Caco-2 (cell line): ENCODE measurements at regions not wholly inside any gene's neighbourhood (a gene's known extent, or its start where the extent isn't known, plus 50 kb on each side); places are given as distances from the start of the nearest gene placed in this dataset.

Experiments used
- BruUV-seq: library from RNA; stranded (reverse); fragments of 400-500 nt; replicated peaks from 2 replicates; lab custom pipeline; 2021; lab: Mats Ljungman, UMichigan
- CTCF ChIA-PET: fragments of 300-600 bp; sonication (Branson Sonifier 250); formaldehyde crosslinking; loops from one replicate; lab custom pipeline; 2022; ENCODE audit warnings: antibody characterized with exemption; lab: Charles Lee
- POLR2A ChIA-PET: fragments of 300-600 bp; sonication (Branson Sonifier 250); formaldehyde crosslinking; loops from one replicate; lab custom pipeline; 2022; ENCODE audit warnings: antibody characterized with exemption; lab: Charles Lee
- DNase-seq, 2 experiments: peaks; one replicate each; pipeline versions ENCODE4 v3.0.0 to v3.0.0-alpha.2; 2020 to 2022
- H3K27me3 ChIP-seq: replicated peaks from 2 replicates; pipeline ENCODE4 v1.6.0; 2011; ENCODE audit warnings: low read length; ENCODE audit not compliant: control insufficient read depth, insufficient read depth
- H3K36me3 ChIP-seq: 2 replicates; pipeline ENCODE4 v1.5.1; 2011; ENCODE audit warnings: low read length; ENCODE audit not compliant: control insufficient read depth, insufficient read depth
- H3K4me1 ChIP-seq: fragments of 250-450 bp; sonication (Bioruptor Pico); 2 replicates; pipeline ENCODE4 v1.5.1; 2020; ENCODE audit warnings: mild to moderate bottlenecking
- H3K4me3 ChIP-seq: 2 replicates; pipeline ENCODE4 v1.5.1; 2011; ENCODE audit warnings: low read depth, mild to moderate bottlenecking, control low read depth, low read length
- H3K9me3 ChIP-seq: fragments of 250-450 bp; sonication (Bioruptor Pico); 2 replicates; pipeline ENCODE4 v1.5.1; 2020; ENCODE audit warnings: mild to moderate bottlenecking, moderate library complexity
- H3K27ac Mint-ChIP-seq: one replicate; pipeline ENCODE4 v1.8.0; 2022; ENCODE audit warnings: mixed read lengths; ENCODE audit not compliant: unreplicated experiment
- H3K27me3 Mint-ChIP-seq: one replicate; pipeline ENCODE4 v1.8.0; 2022; ENCODE audit warnings: mixed read lengths; ENCODE audit not compliant: insufficient read depth, unreplicated experiment
- H3K36me3 Mint-ChIP-seq: one replicate; pipeline ENCODE4 v1.8.0; 2022; ENCODE audit warnings: mild to moderate bottlenecking, mixed read lengths; ENCODE audit not compliant: insufficient read depth, unreplicated experiment
- H3K4me1 Mint-ChIP-seq: one replicate; pipeline ENCODE4 v1.8.0; 2022; ENCODE audit warnings: low read depth, mixed read lengths; ENCODE audit not compliant: unreplicated experiment
- H3K4me3 Mint-ChIP-seq: one replicate; pipeline ENCODE4 v1.8.0; 2022; ENCODE audit warnings: mild to moderate bottlenecking, moderate library complexity, mixed read lengths; ENCODE audit not compliant: unreplicated experiment
- H3K9me3 Mint-ChIP-seq: one replicate; pipeline ENCODE4 v1.8.0; 2022; ENCODE audit warnings: mixed read lengths; ENCODE audit not compliant: unreplicated experiment
- CTCF ChIP-seq, 2 experiments: fragments of 200-600 bp in 1 of 2; IDR thresholded peaks; 1 replicate in 1 of 2; 2 replicates in 1 of 2; pipeline versions ENCODE4 v1.5.1 to v1.8.0; 2011 to 2022; ENCODE audit warnings: antibody characterized with exemption in 1 of 2, control low read depth in 1 of 2, inconsistent platforms in 1 of 2, low read depth in 1 of 2, low read length in 1 of 2, mild to moderate bottlenecking in 1 of 2, moderate library complexity in 1 of 2; ENCODE audit not compliant: insufficient read depth in 1 of 2, severe bottlenecking in 1 of 2, unreplicated experiment in 1 of 2
- intact Hi-C: fragments of 100-400 bp; cut with micrococcal nuclease; formaldehyde crosslinking; loops from one replicate; pipeline ENCODE4 v1.10.0; 2022; ENCODE audit not compliant: unreplicated experiment

DNA sequence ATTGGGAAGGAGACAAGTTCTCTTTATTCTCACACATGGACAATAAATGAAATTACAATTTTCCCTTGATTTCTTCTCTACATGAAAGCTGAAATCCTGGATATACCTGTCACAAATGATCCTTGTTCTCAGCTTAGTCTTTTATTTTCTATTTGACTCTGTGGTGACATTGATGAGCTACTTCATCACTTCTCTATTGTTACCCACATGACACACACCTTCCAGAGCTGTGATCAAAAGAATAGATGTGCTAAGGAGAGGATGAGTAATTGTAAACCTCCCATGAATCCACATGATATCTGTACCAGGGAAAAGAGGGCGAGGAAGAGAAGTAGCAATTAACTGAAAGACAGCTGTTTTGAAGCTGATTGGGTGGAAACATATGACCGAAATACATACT lies 102.0 kb downstream of the CAVIN4 start:
- no TSS peak for BruUV-seq
- Histone ChIP-seq H3K27me3 (no peaks in the 10 kb centered on the region), H3K9me3 (no peaks in the 10 kb centered on the region), H3K4me1 (no peaks in the 10 kb centered on the region), H3K4me3 (no peak overlapping the region), H3K36me3 (no peaks in the 10 kb centered on the region)
- POLR2A ChIA-PET: interaction anchor here (0.6 kb wide), 1 partner anchor 1214 kb away, joined by 4 read pairs; no protein-coding TSS in a partner anchor
- H3K36me3 Mint-ChIP-seq: no peaks in the 10 kb centered on the region
- no peak overlapping the region for H3K27ac Mint-ChIP-seq
- TF ChIP-seq CTCF (IDR thresholded peaks at IDR 0.05; ENCODE audit: insufficient read depth in 1 of 2, low read depth in 1 of 2, low read length in 1 of 2, severe bottlenecking in 1 of 2, unreplicated experiment in 1 of 2): no peak
- no peak overlapping the region for H3K4me3 Mint-ChIP-seq
- no peaks in the 10 kb centered on the region for H3K9me3 Mint-ChIP-seq
- H3K27me3 Mint-ChIP-seq: peaks cover 5% of the 10 kb centered on the region
- H3K4me1 Mint-ChIP-seq: no peaks in the 10 kb centered on the region
- no peak for DNase-seq
- CTCF ChIA-PET: interaction anchor here (0.7 kb wide), 1 partner anchor 11 kb away, joined by 4 read pairs; no protein-coding TSS in a partner anchor
- intact Hi-C loops: no loop called here

GRCh38 chr9:100686420-100686819 lies 108.5 kb downstream of the CAVIN4 start:
- BruUV-seq: no TSS peak
- no peaks in the 10 kb centered on the region for H3K4me1 ChIP-seq
- intact Hi-C loops: no loop called here
- H3K4me3 ChIP-seq: no peak overlapping the region
- DNase-seq: no peak
- Mint-ChIP-seq H3K36me3 (no peaks in the 10 kb centered on the region), H3K27me3 (peaks cover 5% of the 10 kb centered on the region), H3K4me1 (no peaks in the 10 kb centered on the region), H3K4me3 (no peak overlapping the region), H3K27ac (no peak overlapping the region), H3K9me3 (no peaks in the 10 kb centered on the region)
- CTCF ChIA-PET: no interaction called here
- no peaks in the 10 kb centered on the region for H3K36me3 ChIP-seq
- no peak for TF ChIP-seq CTCF (IDR thresholded peaks at IDR 0.05; ENCODE audit: insufficient read depth in 1 of 2, low read depth in 1 of 2, low read length in 1 of 2, severe bottlenecking in 1 of 2, unreplicated experiment in 1 of 2)
- H3K27me3 ChIP-seq: no peaks in the 10 kb centered on the region
- POLR2A ChIA-PET: no interaction called here
- no peaks in the 10 kb centered on the region for H3K9me3 ChIP-seq

DNA sequence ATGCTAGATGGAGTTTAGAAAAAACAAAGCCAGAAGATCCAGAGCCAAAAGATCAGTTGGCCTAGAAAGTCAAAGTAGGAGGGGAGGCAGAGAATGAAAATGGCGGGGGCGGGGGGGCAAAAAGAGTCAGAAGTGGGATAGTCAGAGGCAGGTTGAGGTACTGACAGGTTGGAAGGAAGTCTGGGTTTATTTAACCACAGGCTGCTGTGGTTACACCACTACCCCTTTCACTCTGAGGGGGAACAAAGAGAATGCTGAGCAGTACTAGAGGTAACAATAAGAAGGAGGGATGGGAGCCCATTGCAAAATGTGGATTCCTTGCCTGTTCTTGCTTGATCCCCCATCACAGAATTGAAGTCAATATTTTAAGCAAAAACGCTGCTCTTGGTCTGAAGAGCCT lies 111.8 kb downstream of the CAVIN4 start:
- no TSS peak for BruUV-seq
- Histone ChIP-seq H3K4me3 (no peak overlapping the region), H3K4me1 (no peaks in the 10 kb centered on the region), H3K36me3 (no peaks in the 10 kb centered on the region), H3K9me3 (no peaks in the 10 kb centered on the region), H3K27me3 (no peaks in the 10 kb centered on the region)
- DNase-seq: no peak
- no peak for TF ChIP-seq CTCF (IDR thresholded peaks at IDR 0.05; ENCODE audit: insufficient read depth in 1 of 2, low read depth in 1 of 2, low read length in 1 of 2, severe bottlenecking in 1 of 2, unreplicated experiment in 1 of 2)
- ChIA-PET CTCF (no interaction called here), POLR2A (no interaction called here)
- Mint-ChIP-seq H3K4me1 (no peaks in the 10 kb centered on the region), H3K4me3 (no peak overlapping the region), H3K27me3 (peaks cover 2% of the 10 kb centered on the region), H3K9me3 (no peaks in the 10 kb centered on the region), H3K36me3 (no peaks in the 10 kb centered on the region), H3K27ac (no peak overlapping the region)
- intact Hi-C loops: no loop called here
